ENCODE measurements at regions not wholly inside any gene's neighbourhood (a gene's known extent, or its start where the extent isn't known, plus 50 kb on each side); places are given as distances from the start of the nearest gene placed in this dataset.

GRCh38 chr7:31398815-31399214 is 58.3 kb upstream of the NEUROD6 start:
- DNase-seq = no peak

- no peak for DNase-seq
Measured at GRCh38 chr7:31407178-31407676, 66.7 kb upstream of the NEUROD6 start.

GRCh38 chr7:31408140-31408729 is 67.7 kb upstream of the NEUROD6 start:
- DNase-seq = no peak

- no peak for DNase-seq
Measured at GRCh38 chr7:31410265-31410664, 69.7 kb upstream of the NEUROD6 start.

GRCh38 chr7:31411416-31411815 is 70.9 kb upstream of the NEUROD6 start:
- DNase-seq = no peak

GRCh38 chr7:31413766-31414165 is 73.2 kb upstream of the NEUROD6 start:
- DNase-seq = no peak

- DNase-seq = no peak
Measured at GRCh38 chr7:31416381-31416870, 75.9 kb upstream of the NEUROD6 start.

GRCh38 chr7:31418928-31419327 is 78.4 kb upstream of the NEUROD6 start:
- DNase-seq = no peak

GRCh38 chr7:31419505-31420055 is 79.1 kb upstream of the NEUROD6 start:
- no peak for DNase-seq

- no peak for DNase-seq
Measured at GRCh38 chr7:31420948-31421347, 80.4 kb upstream of the NEUROD6 start.

GRCh38 chr7:31421607-31422006 is 81.1 kb upstream of the NEUROD6 start:
- no peak for DNase-seq

GRCh38 chr7:31423994-31424393 is 83.5 kb upstream of the NEUROD6 start:
- no peak for DNase-seq

GRCh38 chr7:31432176-31432575 is 81.7 kb upstream of the ITPRID1 start:
- no peak for DNase-seq

- DNase-seq = no peak
Measured at GRCh38 chr7:31432836-31433340, 81.0 kb upstream of the ITPRID1 start.

GRCh38 chr7:31437250-31437865 is 76.5 kb upstream of the ITPRID1 start:
- no peak for DNase-seq

GRCh38 chr7:31439165-31439564 is 74.7 kb upstream of the ITPRID1 start:
- no peak for DNase-seq

GRCh38 chr7:31440511-31440910 is 73.4 kb upstream of the ITPRID1 start:
- no peak for DNase-seq

GRCh38 chr7:31442626-31443025 is 71.3 kb upstream of the ITPRID1 start:
- DNase-seq = no peak

GRCh38 chr7:31443457-31443856 is 70.4 kb upstream of the ITPRID1 start:
- DNase-seq = peak; percentile 87

- no peak for DNase-seq
Measured at GRCh38 chr7:31444196-31444595, 69.7 kb upstream of the ITPRID1 start.

GRCh38 chr7:31445686-31446355 is 68.1 kb upstream of the ITPRID1 start:
- no peak for DNase-seq

- DNase-seq = no peak
Measured at GRCh38 chr7:31448649-31449048, 65.2 kb upstream of the ITPRID1 start.

GRCh38 chr7:31455844-31456243 is 58.0 kb upstream of the ITPRID1 start:
- no peak for DNase-seq
